Testis (tissue), 2 donors: ENCODE measurements at regions not wholly inside any gene's neighbourhood (a gene's known extent, or its start where the extent isn't known, plus 50 kb on each side); places are given as distances from the start of the nearest gene placed in this dataset.

Experiments used
- POLR2A ChIP-seq: fragments of 450-650 bp; IDR thresholded peaks from one replicate; pipeline ENCODE4 v1.6.1; 2017; ENCODE audit warnings: antibody characterized with exemption, mild to moderate bottlenecking, moderate library complexity
- TF ChIP-seq, protein P1 (sequence below), 3 experiments: fragments of 450-650 bp in 2 of 3; fragments of 200-600 bp in 1 of 3; sonication (generic) in 1 of 3; IDR thresholded peaks; one replicate each; pipeline ENCODE4 v1.5.1; 2016 to 2019; ENCODE audit warnings: antibody characterized with exemption in 3 of 3, mild to moderate bottlenecking in 2 of 3, moderate library complexity in 1 of 3

DNA sequence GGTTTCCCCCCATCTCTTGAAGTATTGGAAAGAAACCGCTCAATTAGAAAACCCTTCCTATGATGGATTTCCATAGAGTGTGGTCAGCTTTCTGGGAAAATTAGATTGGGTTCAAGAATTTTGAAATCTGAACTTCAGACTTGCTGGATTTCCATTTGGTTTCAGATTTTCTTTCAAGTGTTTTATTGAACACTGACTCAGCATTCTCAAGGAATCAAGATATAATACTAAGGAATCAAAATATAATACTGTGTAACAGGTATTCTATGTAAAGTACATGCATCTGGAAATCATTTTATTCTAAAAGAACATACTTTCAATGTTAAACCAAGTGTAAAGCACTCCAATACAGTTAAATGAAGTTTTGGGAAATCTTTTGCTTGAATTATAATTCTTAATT lies 94.7 kb upstream of the CCN2 start:
- TF ChIP-seq, protein P1, sequence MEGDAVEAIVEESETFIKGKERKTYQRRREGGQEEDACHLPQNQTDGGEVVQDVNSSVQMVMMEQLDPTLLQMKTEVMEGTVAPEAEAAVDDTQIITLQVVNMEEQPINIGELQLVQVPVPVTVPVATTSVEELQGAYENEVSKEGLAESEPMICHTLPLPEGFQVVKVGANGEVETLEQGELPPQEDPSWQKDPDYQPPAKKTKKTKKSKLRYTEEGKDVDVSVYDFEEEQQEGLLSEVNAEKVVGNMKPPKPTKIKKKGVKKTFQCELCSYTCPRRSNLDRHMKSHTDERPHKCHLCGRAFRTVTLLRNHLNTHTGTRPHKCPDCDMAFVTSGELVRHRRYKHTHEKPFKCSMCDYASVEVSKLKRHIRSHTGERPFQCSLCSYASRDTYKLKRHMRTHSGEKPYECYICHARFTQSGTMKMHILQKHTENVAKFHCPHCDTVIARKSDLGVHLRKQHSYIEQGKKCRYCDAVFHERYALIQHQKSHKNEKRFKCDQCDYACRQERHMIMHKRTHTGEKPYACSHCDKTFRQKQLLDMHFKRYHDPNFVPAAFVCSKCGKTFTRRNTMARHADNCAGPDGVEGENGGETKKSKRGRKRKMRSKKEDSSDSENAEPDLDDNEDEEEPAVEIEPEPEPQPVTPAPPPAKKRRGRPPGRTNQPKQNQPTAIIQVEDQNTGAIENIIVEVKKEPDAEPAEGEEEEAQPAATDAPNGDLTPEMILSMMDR (IDR thresholded peaks at IDR 0.05), result no peak
- no peak for TF ChIP-seq POLR2A
